HG03159 (cell line): ENCODE measurements at regions not wholly inside any gene's neighbourhood (a gene's known extent, or its start where the extent isn't known, plus 50 kb on each side); places are given as distances from the start of the nearest gene placed in this dataset.
"Not testable (repeated sequence)": the region's sequence is repeated elsewhere in the genome, so short reads cannot be mapped to it uniquely, and the experiment has no call there.

Experiments
- ATAC-seq: cut with Tn5 transposase; IDR thresholded peaks from one replicate; pipeline ENCODE4 v1.9.1; 2021; ENCODE audit warnings: mild to moderate bottlenecking, moderate library complexity; ENCODE audit not compliant: unreplicated experiment

DNA sequence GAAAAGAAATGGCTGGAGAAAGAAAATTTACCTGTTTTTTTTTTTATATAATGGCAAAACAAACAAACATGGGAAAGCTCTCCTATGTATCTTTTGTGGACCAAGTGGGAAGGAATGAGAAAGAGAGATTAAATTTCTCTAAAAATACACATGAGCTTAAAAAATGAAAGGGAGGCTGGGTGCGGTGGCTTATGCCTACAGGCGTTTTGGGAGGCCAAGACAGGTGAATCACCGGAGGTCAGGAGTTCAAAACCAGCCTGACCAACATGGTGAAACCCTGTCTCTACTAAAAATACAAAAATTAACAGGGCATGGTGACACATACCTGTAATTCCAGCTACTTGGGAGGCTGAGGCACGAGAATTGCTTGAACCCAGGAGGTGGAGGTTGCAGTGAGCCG is 388.0 kb downstream of the TFAP2B start:
- ATAC-seq = not testable (repeated sequence)

DNA sequence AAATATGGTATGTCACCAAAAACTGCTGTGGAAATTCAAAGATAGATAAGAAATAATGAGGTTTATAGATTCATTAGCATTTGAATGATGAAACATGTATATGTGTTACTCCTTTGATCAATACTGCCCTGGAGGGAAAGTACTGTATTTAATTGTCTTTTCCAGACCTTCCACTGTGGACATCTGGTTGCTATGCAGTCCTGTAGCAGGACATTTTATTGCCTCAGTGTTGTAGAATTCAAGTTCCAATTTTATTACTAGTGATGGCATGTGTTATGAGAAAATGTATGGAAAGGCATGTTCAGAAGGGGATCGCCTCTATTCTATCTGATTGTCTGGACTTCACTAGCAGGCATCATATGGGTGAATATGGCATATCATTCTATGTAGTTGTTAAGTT is 391.0 kb downstream of the TFAP2B start:
- no peak for ATAC-seq

DNA sequence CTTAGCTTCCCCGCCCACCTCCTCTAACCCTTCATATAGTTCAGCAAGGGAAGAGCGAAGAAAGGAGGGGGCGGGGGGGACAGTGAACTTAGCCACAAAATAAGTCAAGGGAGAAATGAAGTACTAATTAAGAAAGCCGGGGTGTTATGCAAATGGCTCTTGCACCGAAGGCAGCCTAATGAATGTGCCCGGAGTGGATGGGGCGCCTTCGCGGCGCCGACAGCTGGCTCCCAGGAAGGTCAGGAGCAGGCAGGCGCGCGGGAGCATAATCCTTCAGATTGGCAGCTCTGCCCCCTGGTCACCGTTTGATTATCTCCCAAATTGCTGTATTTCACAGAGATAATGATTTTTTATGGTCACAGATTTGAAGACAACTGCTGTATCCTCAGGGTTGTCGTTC is 395.1 kb downstream of the TFAP2B start:
- ATAC-seq = no peak

DNA sequence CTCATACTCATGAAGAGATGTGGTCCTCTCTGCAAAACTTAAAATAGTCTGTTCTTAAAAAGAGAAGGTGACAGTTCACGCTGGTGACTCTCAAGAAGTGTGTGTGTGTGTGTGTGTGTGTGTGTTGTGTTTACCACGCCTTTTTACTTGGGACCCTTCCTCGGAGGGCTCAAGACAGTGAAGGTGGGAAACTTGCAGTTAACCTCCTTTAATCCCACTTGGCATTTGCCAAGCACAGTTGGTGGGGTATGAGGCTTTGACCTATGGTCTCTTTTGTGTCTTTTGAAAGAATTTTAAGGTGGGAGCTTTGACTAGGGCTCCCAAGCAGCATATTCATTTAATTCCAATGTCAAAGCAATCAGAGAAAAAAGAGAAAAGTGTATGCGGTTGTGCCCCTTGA is 395.8 kb downstream of the TFAP2B start:
- ATAC-seq = no peak

DNA sequence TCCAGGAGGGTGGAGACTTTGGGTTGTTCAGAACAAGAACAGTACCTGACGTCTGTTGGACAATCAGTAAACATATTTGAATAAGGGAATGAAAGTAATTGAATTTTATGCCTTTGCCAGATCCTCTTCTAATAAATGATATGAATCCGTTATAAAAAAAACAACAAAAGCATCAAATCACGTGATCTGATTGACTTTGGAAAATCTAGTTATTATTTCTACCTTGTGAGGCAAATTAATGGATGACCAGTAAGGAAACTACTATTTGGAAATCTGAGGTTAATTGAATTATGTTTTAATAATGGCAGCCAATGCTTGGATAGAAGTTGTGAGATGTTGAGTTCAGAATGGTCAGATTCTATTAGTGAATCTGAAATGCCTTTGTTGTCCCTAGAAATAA is 399.5 kb downstream of the TFAP2B start:
- ATAC-seq = no peak

DNA sequence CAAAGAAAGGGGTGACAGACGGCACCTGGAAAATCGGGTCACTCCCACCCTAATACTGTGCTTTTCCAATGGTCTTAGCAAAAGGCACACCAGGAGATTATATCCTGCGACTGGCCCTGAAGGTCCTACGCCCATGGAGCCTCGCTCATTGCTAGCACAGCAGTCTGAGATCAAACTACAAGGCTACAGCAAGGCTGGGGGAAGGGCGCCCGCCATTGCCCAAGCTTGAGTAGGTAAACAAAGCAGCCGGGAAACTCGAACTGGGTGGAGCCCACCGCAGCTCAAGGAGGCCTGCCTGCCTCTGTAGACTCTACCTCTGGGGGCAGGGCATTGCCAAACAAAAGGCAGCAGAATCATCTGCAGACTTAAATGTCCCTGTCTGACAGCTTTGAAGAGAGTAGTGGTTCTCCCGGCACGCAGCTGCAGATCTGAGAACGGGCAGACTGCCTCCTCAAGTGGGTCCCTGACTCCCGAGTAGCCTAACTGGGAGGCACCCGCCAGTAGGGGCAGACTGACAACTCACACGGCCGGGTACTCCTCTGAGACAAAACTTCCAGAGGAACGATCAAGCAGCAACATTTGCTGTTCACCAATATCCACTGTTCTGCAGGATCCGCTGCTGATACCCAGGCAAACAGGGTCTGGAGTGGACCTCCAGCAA is 406.0 kb downstream of the TFAP2B start:
- ATAC-seq = not testable (repeated sequence)

DNA sequence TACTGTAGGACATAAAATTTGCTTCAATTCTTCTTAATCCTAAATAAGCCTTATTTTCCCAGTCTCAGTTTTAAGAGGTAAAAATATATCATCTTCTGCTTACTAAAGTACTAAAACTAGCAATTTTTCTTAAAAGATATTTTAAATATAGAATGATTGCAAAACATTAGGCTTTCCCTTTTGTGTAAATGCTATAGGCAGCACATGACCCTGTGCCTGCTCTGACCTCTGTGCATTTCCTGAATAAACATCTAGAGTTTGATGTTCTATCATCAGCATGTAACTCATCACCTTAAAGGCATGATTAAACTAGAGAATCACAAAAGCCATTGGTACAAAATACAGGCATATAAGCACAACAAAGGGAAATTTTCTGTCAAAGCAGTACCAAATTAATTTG is 422.7 kb downstream of the TFAP2B start:
- no peak for ATAC-seq

DNA sequence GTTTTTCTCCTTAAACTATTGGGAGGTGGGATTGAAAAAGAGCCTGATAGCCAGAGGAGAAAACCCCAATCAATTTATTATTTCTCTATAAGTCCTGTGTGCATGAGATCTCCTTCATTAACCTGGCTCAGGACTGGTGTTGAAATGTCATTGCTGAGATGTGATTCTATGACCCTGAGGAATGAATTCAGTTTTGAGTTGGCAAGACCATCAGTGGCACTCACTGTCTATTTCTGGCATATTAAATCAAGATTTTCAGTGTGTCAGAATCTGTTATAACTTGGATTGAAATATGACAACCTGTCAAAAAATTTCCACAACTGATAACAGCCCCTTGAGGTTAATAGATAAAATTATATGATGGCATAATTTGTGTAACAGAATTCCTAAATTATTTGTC is 431.1 kb downstream of the TFAP2B start:
- no peak for ATAC-seq

DNA sequence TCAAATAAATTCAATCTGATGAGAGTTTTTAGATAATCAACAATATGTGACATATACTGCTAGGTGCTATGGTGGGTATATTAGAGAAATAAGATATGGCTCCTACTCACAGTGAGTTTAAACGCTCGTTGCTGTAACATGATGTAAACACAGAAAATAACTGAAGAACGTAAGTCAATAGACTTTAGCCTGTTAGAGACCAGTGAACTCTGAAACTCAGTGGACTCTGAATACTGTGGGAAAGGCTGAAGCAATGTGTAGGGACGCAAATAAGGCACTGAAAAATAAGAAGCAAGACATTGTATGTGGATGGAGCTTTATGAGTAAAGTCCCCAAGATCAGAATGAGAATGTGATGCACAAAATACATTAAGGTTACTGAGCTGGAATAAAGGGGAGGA is 431.6 kb downstream of the TFAP2B start:
- no peak for ATAC-seq

DNA sequence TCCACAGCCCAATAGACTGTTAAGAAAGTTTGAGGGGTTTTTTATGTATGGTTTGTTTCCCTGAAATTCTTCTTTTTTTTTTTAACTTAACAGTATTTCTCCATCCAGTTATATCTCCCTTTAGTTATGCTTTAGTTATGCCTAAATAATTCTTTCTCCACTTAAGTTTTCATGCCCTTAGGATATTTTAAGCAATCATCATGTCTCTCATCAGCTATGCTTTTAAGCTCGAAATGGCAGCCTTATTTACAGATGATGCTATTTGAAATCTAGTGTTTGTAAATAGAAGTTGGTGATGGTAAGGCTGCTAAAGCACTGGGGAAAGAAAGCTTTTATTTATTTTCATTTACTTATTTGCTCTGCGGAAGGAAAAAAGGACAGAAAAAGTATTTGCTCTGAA is 439.3 kb downstream of the TFAP2B start:
- no peak for ATAC-seq

DNA sequence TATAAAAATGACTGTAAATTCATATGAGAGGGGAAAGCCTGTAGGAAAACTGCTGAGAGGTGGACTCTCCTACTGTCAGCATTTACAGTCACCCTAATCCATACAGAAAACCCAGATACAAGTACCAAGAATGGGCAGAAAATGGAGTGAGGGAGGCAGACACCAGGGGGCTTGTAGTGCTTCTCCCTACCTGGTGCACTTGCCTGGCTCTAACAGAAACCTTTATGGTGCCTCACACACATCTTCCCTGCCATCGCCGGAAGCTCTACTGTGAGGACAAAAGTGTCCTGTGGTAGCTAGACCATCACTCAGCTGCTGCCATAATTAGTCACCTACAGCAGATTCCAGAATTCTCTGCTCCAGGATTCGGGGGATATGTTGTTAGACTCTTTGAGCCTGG is 441.3 kb downstream of the TFAP2B start:
- ATAC-seq = no peak

DNA sequence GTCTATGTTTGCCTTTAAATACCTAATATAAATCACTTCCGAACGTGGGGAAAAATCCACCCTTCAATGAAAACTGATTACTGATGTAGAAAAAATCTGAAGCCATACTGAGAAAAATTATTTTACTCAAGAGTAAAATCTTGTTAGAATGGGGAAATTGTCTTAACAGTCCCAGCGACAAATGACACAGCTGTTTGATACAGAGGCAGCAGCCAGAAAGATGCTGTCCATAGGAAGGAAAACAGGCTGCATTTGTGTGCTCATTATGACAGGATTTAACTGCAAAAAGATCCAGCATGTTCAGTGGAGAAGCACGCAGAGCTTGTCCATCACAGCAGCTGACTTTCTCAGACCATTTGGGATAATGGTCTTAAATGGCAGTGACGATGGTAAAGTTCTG is 443.0 kb downstream of the TFAP2B start:
- no peak for ATAC-seq

DNA sequence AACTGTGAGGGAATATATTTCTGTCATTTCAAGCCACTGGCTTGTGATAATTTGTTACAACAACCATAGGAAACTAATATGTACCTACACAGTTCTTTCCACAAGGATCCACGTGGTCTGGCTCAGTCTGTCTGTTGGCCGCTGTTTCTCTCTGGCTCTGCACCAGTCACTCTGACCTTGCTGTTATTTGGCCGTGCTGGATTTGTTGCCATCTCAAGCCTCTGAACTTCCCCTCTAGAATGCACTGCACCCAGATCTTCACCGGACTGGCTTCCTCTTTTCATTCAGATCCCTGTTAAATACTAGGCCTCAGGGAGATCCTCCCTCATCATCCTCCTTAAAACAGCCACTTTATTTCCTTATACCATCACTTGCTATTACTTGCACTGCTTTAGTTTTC is 446.8 kb downstream of the TFAP2B start:
- no peak for ATAC-seq

DNA sequence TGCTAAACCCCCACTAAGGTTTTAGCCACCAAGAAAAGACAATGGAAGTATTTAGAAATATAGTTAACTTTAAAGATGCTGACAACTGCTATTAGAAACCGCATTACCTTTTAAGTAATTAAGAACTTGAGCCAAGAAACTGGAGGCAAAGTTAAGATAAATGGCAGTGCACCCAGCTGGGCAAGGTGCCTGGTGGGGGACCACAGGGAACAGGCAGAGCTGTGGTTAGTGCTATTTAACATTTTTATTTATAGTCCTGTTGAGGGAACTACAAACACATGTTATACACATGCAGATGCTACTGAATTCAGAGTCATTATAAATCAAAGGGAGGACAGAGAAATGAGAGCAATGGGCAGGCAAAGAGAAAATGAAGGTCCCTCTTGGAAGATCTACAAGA is 447.9 kb downstream of the TFAP2B start:
- ATAC-seq = no peak

DNA sequence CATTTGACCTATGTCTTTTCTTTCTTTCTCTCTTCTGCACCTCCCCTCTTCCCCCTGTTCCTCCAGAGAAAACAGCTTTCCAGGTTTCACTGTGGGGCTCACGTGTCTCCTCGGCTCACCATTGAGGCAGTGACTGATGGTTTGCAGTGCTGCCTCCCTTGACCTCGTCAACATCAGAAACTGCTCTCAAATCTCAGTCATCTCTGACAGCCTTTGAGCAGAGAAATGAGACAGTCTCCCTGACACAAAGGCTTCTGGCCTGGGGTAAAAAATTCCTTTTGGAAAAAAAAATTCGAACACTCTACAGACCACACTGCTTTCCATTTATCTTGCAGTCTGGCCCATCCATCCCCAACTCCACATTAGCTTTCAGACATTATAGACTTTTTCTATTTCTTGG is 450.0 kb downstream of the TFAP2B start:
- no peak for ATAC-seq

DNA sequence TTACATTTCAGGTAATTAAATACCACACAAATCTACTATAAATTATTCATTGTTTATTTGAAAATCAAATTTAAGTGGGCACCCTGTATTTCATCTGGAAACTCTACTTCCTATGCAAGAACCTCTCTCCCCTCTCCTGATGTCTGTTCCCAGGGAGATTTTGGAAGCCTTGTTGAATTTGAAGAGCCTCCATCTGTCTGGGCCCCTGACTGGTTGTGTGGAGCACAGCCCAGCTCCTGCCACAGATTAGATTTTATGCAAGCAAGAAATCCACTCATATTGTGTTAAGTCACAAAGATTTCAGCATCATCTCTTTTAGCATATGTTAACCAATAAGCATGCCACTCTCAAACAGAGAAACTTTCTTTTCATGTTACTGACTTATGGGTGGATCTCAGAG is 451.2 kb downstream of the TFAP2B start:
- no peak for ATAC-seq

DNA sequence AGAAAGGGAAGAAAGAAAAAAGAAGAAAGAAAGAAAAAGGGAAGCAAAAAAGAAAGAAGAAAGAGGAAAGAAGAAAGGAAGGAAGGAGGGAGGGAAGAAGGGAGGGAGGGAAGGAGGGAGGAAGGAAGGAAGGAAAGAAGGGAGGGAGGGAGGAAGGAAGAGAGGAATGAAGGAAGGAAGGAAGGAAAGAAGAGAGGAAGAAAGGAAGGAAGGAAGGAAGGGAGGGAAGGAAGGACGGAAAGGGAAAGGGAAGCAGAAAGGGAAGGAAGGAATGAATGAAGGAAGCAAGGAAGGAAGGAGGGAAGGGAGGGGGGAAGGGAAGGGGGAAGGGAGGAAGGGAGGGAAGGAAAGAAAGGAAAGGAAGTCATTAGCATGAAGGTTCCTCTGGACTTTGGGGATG is 452.9 kb downstream of the TFAP2B start:
- no peak for ATAC-seq

DNA sequence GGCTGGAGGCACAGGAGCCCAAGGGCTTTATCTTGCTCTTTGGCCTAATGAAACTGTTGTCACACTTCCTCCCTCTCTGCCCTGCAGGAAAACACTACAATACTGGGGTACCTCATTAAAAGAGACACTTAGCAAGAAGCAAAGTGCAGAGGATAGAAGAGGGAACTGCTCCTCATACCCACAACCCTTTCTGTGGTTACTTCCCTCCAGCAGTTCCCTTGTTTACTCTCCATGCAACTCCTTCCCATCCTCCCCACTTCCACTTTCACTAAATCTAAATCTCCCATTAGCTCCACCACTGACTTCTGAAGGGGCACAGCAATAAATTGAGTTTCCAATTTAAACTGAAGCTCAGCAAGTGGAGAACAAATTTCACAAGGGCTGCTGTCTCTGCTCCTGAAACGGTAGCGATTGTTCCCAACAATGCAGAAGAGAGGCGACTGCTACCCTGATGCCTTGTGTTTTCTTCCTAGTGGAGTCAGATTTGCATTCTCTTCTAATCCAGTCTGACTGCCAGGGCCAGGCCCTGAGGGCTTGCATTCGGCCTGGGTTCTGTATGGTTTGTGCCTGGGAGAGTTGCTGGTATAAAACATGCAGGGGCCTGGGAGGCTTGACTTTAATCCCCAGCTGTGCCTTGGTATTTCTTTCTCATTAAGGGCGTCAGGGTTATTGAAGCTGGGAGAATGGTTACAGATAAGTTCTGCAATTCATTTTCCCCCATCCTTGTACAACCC is 454.7 kb downstream of the TFAP2B start:
- ATAC-seq = no peak

DNA sequence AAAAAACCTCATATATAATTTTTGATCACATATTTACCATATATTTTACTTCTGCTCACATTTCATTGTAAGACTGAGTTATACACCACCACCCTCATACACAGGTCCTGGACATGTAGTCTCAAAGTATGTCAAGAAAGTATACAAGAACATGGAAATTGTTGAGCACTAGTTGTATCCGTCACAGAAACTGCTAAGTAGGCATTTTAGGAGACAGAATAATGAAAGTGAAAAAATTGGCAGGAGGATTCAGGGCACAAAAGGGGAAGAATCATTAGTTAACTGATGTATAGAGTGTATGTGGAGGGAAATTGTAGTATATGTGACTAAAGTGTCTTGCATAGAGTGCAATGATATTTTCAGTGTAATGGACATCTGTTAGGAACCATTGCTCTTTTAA is 458.8 kb downstream of the TFAP2B start:
- ATAC-seq = no peak

DNA sequence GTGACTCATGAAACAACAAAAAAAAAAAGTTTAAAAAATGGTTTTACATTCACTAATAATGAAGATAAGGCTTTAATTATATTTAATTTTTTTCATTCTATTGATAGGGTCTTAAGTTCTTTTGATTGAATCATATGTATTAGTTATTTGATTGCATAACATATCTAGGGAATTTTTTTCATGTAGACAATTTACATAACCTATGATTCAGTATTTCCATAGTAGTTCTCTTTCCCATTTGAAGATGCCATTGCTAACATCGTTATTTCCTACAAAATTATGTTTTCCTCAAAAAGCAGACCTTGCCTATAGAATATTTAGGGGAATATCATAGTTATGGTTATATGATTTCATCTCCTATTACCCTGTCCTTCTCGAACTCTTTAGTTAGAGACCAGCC is 463.4 kb downstream of the TFAP2B start:
- ATAC-seq = no peak

DNA sequence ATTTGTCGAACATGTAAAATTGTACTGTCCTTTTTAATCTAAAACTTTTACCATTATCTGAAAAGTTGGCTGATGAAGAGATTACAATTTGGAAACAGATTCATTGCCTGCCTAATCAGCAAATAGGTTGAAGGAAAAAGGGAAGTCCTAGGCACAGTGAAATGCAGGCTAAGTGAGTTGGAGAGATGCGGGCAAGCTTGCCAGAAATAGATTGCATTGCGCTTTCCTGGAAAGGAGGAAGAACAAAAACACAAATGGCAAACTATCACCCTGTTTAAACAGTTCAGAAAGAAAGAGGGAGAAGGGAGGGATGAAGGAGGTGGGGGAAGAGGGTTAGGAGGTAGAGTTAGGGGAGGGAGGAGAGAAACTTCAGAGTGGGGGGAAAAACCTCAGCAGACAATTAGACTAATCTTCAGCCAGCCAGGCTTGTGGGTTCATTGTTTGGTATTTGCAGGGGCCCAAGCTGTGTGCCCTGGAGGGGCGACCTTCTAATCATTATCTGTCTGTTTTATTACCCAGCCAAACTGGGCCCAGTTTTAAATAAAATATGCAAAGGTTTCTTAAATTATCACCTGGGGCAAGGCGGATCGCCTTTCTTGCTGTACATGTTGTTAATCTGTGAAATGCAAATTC is 465.2 kb downstream of the TFAP2B start:
- no peak for ATAC-seq

DNA sequence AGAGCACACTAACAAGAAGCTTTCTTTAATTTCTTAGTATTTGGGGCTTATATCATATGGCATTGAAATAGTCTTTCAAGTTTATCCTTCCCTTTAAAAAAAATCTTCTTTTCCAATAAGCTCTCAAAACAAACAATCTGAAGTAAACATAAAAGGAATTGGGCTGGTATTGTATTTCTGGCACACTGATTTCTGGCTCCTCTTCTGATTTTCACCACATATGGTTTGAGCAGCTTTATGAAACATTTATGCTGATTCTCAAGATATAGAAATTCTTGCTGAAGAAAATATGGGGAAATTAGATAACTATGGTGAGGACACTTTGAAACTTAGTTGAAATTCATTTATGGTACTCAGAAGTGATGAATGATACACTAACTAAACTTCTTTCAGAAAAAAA is 467.2 kb downstream of the TFAP2B start:
- ATAC-seq = no peak
